Liver (tissue), 3 donors: ENCODE measurements at regions not wholly inside any gene's neighbourhood (a gene's known extent, or its start where the extent isn't known, plus 50 kb on each side); places are given as distances from the start of the nearest gene placed in this dataset.

ENCODE experiments used
- JUND ChIP-seq, 2 donors: IDR thresholded peaks; 2 replicates each; pipeline ENCODE4 v1.6.1; 2016; ENCODE audit warnings: antibody characterized with exemption in 2 of 2
- TF ChIP-seq, protein P1 (sequence below): fragments of 150-350 bp; IDR thresholded peaks from 2 replicates; pipeline ENCODE4 v1.5.1; 2017; ENCODE audit warnings: improper control_type of control experiment, low read depth, low read length; ENCODE audit not compliant: missing input control
- TF ChIP-seq, protein P2 (sequence below): IDR thresholded peaks from 2 replicates; pipeline ENCODE4 v1.6.1; 2016; ENCODE audit warnings: antibody characterized with exemption
- TF ChIP-seq, protein P3 (sequence below): IDR thresholded peaks from 2 replicates; pipeline ENCODE4 v1.6.1; 2016; ENCODE audit warnings: antibody characterized with exemption
- donor health status: healthy.
- donor health status: healthy.

DNA sequence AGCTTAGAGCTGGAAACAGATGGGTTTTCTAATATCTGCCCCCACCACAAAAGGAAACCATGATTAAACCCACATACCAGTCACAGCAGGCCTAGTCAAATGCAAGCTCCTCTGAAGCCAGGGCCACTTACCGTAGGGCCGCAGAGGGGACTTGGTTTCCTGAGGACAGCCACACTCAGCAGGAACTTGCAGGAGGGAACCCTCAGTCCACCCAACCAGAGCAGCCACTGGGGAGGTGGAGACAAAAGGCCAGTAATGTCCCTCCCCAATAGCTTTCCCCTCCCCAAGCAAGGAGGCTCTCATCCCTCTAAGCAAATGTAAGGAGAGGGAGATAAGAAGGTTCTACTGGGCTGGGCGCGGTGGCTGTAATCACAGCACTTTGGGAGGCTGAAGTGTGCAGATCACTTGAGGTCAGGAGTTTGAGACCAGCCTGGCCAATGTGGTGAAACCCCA, 384.4 kb upstream of the JARID2 start:
- TF ChIP-seq, protein P1, sequence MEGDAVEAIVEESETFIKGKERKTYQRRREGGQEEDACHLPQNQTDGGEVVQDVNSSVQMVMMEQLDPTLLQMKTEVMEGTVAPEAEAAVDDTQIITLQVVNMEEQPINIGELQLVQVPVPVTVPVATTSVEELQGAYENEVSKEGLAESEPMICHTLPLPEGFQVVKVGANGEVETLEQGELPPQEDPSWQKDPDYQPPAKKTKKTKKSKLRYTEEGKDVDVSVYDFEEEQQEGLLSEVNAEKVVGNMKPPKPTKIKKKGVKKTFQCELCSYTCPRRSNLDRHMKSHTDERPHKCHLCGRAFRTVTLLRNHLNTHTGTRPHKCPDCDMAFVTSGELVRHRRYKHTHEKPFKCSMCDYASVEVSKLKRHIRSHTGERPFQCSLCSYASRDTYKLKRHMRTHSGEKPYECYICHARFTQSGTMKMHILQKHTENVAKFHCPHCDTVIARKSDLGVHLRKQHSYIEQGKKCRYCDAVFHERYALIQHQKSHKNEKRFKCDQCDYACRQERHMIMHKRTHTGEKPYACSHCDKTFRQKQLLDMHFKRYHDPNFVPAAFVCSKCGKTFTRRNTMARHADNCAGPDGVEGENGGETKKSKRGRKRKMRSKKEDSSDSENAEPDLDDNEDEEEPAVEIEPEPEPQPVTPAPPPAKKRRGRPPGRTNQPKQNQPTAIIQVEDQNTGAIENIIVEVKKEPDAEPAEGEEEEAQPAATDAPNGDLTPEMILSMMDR, result no peak
- TF ChIP-seq, protein P2, sequence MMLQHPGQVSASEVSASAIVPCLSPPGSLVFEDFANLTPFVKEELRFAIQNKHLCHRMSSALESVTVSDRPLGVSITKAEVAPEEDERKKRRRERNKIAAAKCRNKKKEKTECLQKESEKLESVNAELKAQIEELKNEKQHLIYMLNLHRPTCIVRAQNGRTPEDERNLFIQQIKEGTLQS, result no peak
- no peak for TF ChIP-seq JUND (IDR thresholded peaks at IDR 0.05)
- TF ChIP-seq, protein P3, sequence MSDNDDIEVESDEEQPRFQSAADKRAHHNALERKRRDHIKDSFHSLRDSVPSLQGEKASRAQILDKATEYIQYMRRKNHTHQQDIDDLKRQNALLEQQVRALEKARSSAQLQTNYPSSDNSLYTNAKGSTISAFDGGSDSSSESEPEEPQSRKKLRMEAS, result no peak
